ENCODE measurements at regions not wholly inside any gene's neighbourhood (a gene's known extent, or its start where the extent isn't known, plus 50 kb on each side); places are given as distances from the start of the nearest gene placed in this dataset.

DNA sequence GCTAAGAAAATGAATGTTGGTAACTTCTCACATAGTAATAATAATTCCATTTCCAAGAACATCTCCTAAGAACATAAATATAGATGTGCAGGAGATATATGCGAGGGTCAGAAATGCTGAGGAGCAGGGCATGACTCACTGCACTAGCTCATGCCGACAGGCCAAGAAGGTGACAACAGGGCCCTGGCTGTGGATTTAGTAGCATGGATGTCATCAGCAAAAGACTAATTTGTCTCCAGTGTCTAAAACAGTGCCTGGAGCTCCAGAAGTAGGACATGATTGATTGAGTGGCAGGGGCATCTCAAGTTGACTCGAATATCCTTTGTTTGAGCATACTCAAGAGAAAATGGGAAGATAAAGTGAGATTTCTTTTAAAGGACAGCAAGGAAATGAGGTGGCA is 207.0 kb upstream of the FOXA2 start:
- no peaks in the 10 kb centered on the region for H3K27me3 ChIP-seq (ENCODE audit: control insufficient read depth in 1 of 2, insufficient read depth in 2 of 2, low read length in 2 of 2)
- ChIA-PET POLR2A (no interaction called here), CTCF (ENCODE audit: low intra/inter-chr PET ratio, low total read pairs) (no interaction called here)
- TF ChIP-seq ZNF331 (CRISPR knock-in tag; IDR thresholded peaks at IDR 0.05) (no peak), SP140L (CRISPR knock-in tag; IDR thresholded peaks at IDR 0.05; ENCODE audit: borderline replicate concordance) (no peak), NFYB (CRISPR knock-in tag; IDR thresholded peaks at IDR 0.05) (no peak), SALL1 (CRISPR knock-in tag; IDR thresholded peaks at IDR 0.05) (no peak), TMF1 (CRISPR knock-in tag; IDR thresholded peaks at IDR 0.05; ENCODE audit: low read depth) (no peak), SCMH1 (CRISPR knock-in tag; IDR thresholded peaks at IDR 0.05; ENCODE audit: borderline replicate concordance) (no peak), TOPORS (CRISPR knock-in tag; IDR thresholded peaks at IDR 0.05) (no peak), NFYC (CRISPR knock-in tag; IDR thresholded peaks at IDR 0.05) (no peak), HNRNPUL1 (IDR thresholded peaks at IDR 0.05; ENCODE audit: low read depth, low read length) (no peak), RELA (CRISPR knock-in tag; IDR thresholded peaks at IDR 0.05) (no peak), SRSF1 (optimal IDR thresholded peaks at IDR 0.05; ENCODE audit: low read depth, low read length) (no peak), FOXP1 (IDR thresholded peaks at IDR 0.05) (no peak), FOXP1 (CRISPR knock-in tag; IDR thresholded peaks at IDR 0.05) (no peak)
- TF ChIP-seq, protein P1, sequence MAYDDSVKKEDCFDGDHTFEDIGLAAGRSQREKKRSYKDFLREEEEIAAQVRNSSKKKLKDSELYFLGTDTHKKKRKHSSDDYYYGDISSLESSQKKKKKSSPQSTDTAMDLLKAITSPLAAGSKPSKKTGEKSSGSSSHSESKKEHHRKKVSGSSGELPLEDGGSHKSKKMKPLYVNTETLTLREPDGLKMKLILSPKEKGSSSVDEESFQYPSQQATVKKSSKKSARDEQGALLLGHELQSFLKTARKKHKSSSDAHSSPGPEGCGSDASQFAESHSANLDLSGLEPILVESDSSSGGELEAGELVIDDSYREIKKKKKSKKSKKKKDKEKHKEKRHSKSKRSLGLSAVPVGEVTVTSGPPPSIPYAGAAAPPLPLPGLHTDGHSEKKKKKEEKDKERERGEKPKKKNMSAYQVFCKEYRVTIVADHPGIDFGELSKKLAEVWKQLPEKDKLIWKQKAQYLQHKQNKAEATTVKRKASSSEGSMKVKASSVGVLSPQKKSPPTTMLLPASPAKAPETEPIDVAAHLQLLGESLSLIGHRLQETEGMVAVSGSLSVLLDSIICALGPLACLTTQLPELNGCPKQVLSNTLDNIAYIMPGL (CRISPR knock-in tag; IDR thresholded peaks at IDR 0.05; ENCODE audit: borderline replicate concordance in 1 of 2, low read depth in 1 of 2) = no peak
- TF ChIP-seq, protein P2, sequence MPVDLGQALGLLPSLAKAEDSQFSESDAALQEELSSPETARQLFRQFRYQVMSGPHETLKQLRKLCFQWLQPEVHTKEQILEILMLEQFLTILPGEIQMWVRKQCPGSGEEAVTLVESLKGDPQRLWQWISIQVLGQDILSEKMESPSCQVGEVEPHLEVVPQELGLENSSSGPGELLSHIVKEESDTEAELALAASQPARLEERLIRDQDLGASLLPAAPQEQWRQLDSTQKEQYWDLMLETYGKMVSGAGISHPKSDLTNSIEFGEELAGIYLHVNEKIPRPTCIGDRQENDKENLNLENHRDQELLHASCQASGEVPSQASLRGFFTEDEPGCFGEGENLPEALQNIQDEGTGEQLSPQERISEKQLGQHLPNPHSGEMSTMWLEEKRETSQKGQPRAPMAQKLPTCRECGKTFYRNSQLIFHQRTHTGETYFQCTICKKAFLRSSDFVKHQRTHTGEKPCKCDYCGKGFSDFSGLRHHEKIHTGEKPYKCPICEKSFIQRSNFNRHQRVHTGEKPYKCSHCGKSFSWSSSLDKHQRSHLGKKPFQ (CRISPR knock-in tag; IDR thresholded peaks at IDR 0.05; ENCODE audit: insufficient replicate concordance) = no peak
- TF ChIP-seq, protein P3, sequence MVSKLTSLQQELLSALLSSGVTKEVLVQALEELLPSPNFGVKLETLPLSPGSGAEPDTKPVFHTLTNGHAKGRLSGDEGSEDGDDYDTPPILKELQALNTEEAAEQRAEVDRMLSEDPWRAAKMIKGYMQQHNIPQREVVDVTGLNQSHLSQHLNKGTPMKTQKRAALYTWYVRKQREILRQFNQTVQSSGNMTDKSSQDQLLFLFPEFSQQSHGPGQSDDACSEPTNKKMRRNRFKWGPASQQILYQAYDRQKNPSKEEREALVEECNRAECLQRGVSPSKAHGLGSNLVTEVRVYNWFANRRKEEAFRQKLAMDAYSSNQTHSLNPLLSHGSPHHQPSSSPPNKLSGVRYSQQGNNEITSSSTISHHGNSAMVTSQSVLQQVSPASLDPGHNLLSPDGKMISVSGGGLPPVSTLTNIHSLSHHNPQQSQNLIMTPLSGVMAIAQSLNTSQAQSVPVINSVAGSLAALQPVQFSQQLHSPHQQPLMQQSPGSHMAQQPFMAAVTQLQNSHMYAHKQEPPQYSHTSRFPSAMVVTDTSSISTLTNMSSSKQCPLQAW (CRISPR knock-in tag; IDR thresholded peaks at IDR 0.05) = no peak
- no peak for ATAC-seq
- BruUV-seq (replicated peaks) = no TSS peak
- no peak for FAIRE-seq
- in situ Hi-C loops (cut with HindIII; ENCODE audit: extremely low pct_ligation_motif_present, low pct_unique_long_range_greater_than_20kb) (no loop called here), intact Hi-C loops (cut with micrococcal nuclease; ENCODE audit: unreplicated experiment) (no loop called here)
- no peak overlapping the region for H3K27ac ChIP-seq (ENCODE audit: extremely low read length, insufficient read depth, low read length)
- H3K9me3 ChIP-seq (ENCODE audit: low read length) = no peaks in the 10 kb centered on the region
- no peaks in the 10 kb centered on the region for H3K36me3 ChIP-seq (replicated peaks in 1 of 2; ENCODE audit: control insufficient read depth in 1 of 2, insufficient read depth in 2 of 2, low read length in 2 of 2)
- no peak overlapping the region for H2AFZ ChIP-seq (ENCODE audit: low read length)
- no peaks in the 10 kb centered on the region for H3K79me2 ChIP-seq (ENCODE audit: insufficient read depth, low read length)
- H3K4me2 ChIP-seq (ENCODE audit: low read depth, low read length) = no peak overlapping the region
- DNase-seq (ENCODE audit: low spot score) = no peak
- H3K4me3 ChIP-seq (replicated peaks in 1 of 3; ENCODE audit: insufficient read depth in 1 of 3, low read depth in 2 of 3, low read length in 3 of 3) = no peak overlapping the region
- no peaks in the 10 kb centered on the region for H4K20me1 ChIP-seq (ENCODE audit: insufficient read depth, low read length)
- no peak overlapping the region for H3K9ac ChIP-seq (ENCODE audit: insufficient read depth, low read depth, low read length)
- H3K4me1 ChIP-seq (ENCODE audit: insufficient read depth, low read length) = 0 out of 2 replicates have a peak, but pooled peaks cover 6% of the 10 kb centered on the region
- 27% methylated on average over 3 of the region's 3 CpGs for WGBS (ENCODE audit: low lambda C conversion rate)

Measured in HepG2 (cell line).